Astrocyte of the spinal cord (primary cell): ENCODE measurements at regions not wholly inside any gene's neighbourhood (a gene's known extent, or its start where the extent isn't known, plus 50 kb on each side); places are given as distances from the start of the nearest gene placed in this dataset.

Experiments
- DNase-seq: peaks from one replicate; pipeline ENCODE4 v3.0.0; 2011; ENCODE audit warnings: low read depth, low spot score
- H3K4me3 ChIP-seq: 2 replicates; pipeline ENCODE4 v1.5.1; 2011; ENCODE audit warnings: low read depth, mild to moderate bottlenecking, low read length, moderate library complexity
- CTCF ChIP-seq: IDR thresholded peaks from 2 replicates; pipeline ENCODE4 v1.5.1; 2012; ENCODE audit warnings: low read depth, mild to moderate bottlenecking, low read length, inconsistent platforms
- in situ Hi-C: cut with HindIII; loops from 2 replicates; pipeline ENCODE4 v1.10.0; 2017; ENCODE audit warnings: low sequenced_read_pairs

- no peak for TF ChIP-seq CTCF
- no peak for DNase-seq
- H3K4me3 ChIP-seq: no peak overlapping the region
- in situ Hi-C loops: no loop called here
Observed at GRCh38 chr9:83178717-83179116, 115.8 kb upstream of the RASEF start.

- in situ Hi-C loops: no loop called here
- DNase-seq: no peak
- no peak for TF ChIP-seq CTCF
- H3K4me3 ChIP-seq: no peak overlapping the region
Observed at GRCh38 chr9:83177747-83178146, 114.8 kb upstream of the RASEF start.

- TF ChIP-seq CTCF: no peak
- DNase-seq: no peak
- in situ Hi-C loops: no loop called here
- no peak overlapping the region for H3K4me3 ChIP-seq
Observed at GRCh38 chr9:83167126-83167525, 104.2 kb upstream of the RASEF start.

GRCh38 chr9:83166372-83166771 is 103.4 kb upstream of the RASEF start:
- DNase-seq: no peak
- no peak overlapping the region for H3K4me3 ChIP-seq
- in situ Hi-C loops: no loop called here
- TF ChIP-seq CTCF: no peak

GRCh38 chr9:83155733-83156132 is 92.8 kb upstream of the RASEF start:
- DNase-seq: peak; percentile 39
- in situ Hi-C loops: no loop called here

GRCh38 chr9:83154821-83155220 is 91.9 kb upstream of the RASEF start:
- no peak overlapping the region for H3K4me3 ChIP-seq
- DNase-seq: peak; percentile 89
- TF ChIP-seq CTCF: no peak
- in situ Hi-C loops: no loop called here

More at GRCh38 chr9:83155733-83156132, 92.8 kb upstream of the RASEF start:
- TF ChIP-seq CTCF: no peak
- no peak overlapping the region for H3K4me3 ChIP-seq
